HCT116 (cell line): ENCODE measurements at regions not wholly inside any gene's neighbourhood (a gene's known extent, or its start where the extent isn't known, plus 50 kb on each side); places are given as distances from the start of the nearest gene placed in this dataset.

Source experiments
- ATAC-seq: fragments of 200-7000 bp; cut with Tn5 transposase; 2 replicates; pipeline ENCODE4 v1.9.1; 2020; ENCODE audit warnings: mild to moderate bottlenecking, moderate library complexity
- BruUV-seq: library from RNA; stranded (reverse); fragments of 400-500 nt; replicated peaks from 2 replicates; lab custom pipeline; 2021; lab: Mats Ljungman, UMichigan
- CTCF ChIA-PET: fragments of 300-600 bp; sonication (Branson Sonifier 250); formaldehyde crosslinking; loops from one replicate; lab custom pipeline; 2021; ENCODE audit warnings: antibody characterized with exemption; lab: Charles Lee
- POLR2A ChIA-PET: fragments of 300-600, 350-600 bp; sonication (Branson Sonifier 250); formaldehyde crosslinking; loops from one replicate; lab custom pipeline; 2021; ENCODE audit warnings: antibody characterized with exemption; lab: Charles Lee
- RAD21 ChIA-PET, 2 experiments: fragments of 300-600 bp; sonication (Branson Sonifier 250); formaldehyde crosslinking; loops; one replicate each; lab custom pipeline; 2023; ENCODE audit warnings: low total read pairs in 2 of 2; ENCODE audit not compliant: uncharacterized antibody in 2 of 2, unreplicated experiment in 2 of 2, low non-redundant PET in 1 of 2; lab: Charles Lee
- DNase-seq: peaks from one replicate; pipeline ENCODE4 v3.0.0-alpha.2; 2010; ENCODE audit warnings: low read depth, low spot score
- H2AFZ ChIP-seq: fragments of 200-600 bp; shearing (Covaris generic), sonication (generic); 2 replicates; pipeline ENCODE4 v1.6.1; 2017; ENCODE audit warnings: low read depth, mixed run types, mixed read lengths, antibody characterized with exemption, low read length; ENCODE audit not compliant: poor library complexity, severe bottlenecking
- H3K27ac ChIP-seq: 2 replicates; pipeline ENCODE4 v1.5.1; 2012; ENCODE audit warnings: low read depth, low read length
- H3K27me3 ChIP-seq: fragments of 200-600 bp; sonication (generic); 2 replicates; pipeline ENCODE4 v1.6.1; 2016; ENCODE audit warnings: mixed run types, low read length, mixed read lengths; ENCODE audit not compliant: insufficient read depth
- H3K36me3 ChIP-seq, 2 experiments: fragments of 200-500 bp in 1 of 2; fragments of 200-600 bp in 1 of 2; sonication (Bioruptor generic) in 1 of 2; sonication (generic) in 1 of 2; 2 replicates each; pipeline versions ENCODE4 v1.5.1 to v1.6.1; 2014 to 2016; ENCODE audit warnings: low read length in 2 of 2, inconsistent platforms in 1 of 2, mixed read lengths in 1 of 2, mixed run types in 1 of 2; ENCODE audit not compliant: insufficient read depth in 2 of 2, control insufficient read depth in 1 of 2
- H3K4me1 ChIP-seq, 2 experiments: fragments of 200-600 bp in 1 of 2; sonication (generic) in 1 of 2; 2 replicates each; pipeline versions ENCODE4 v1.5.1 to v1.6.1; 2012 to 2017; ENCODE audit warnings: low read length in 2 of 2, inconsistent platforms in 1 of 2, mild to moderate bottlenecking in 1 of 2, mixed read lengths in 1 of 2, mixed run types in 1 of 2, moderate library complexity in 1 of 2; ENCODE audit not compliant: insufficient read depth in 2 of 2, control insufficient read depth in 1 of 2
- H3K4me2 ChIP-seq: fragments of 200-600 bp; sonication (generic); 2 replicates; pipeline ENCODE4 v1.6.1; 2017; ENCODE audit warnings: mixed run types, low read length, mixed read lengths
- H3K4me3 ChIP-seq, 2 experiments: fragments of 200-600 bp in 1 of 2; sonication (generic) in 1 of 2; replicated peaks in 1 of 2; 2 replicates each; pipeline ENCODE4 v1.5.1; 2011 to 2016; ENCODE audit warnings: low read length in 2 of 2, control low read depth in 1 of 2, low read depth in 1 of 2, mild to moderate bottlenecking in 1 of 2, mixed read lengths in 1 of 2, mixed run types in 1 of 2
- H3K79me2 ChIP-seq: fragments of 200-600 bp; sonication (generic); 2 replicates; pipeline ENCODE4 v1.6.1; 2017; ENCODE audit warnings: mild to moderate bottlenecking, mixed run types, low read length, moderate library complexity, mixed read lengths; ENCODE audit not compliant: insufficient read depth
- H3K9ac ChIP-seq: fragments of 200-600 bp; sonication (generic); 2 replicates; pipeline ENCODE4 v1.6.1; 2016; ENCODE audit warnings: low read length, mixed read lengths
- H3K9me2 ChIP-seq: fragments of 200-600 bp; sonication (generic), shearing (Covaris generic); 2 replicates; pipeline ENCODE4 v1.6.1; 2017; ENCODE audit warnings: mixed run types, mild to moderate bottlenecking, moderate library complexity; ENCODE audit not compliant: insufficient read depth
- H3K9me3 ChIP-seq, 2 experiments: fragments of 200-500 bp in 1 of 2; fragments of 200-600 bp in 1 of 2; sonication (Bioruptor generic) in 1 of 2; sonication (generic) in 1 of 2; 2 replicates each; pipeline ENCODE4 v1.6.1; 2014 to 2017; ENCODE audit warnings: low read length in 2 of 2, mixed read lengths in 2 of 2, inconsistent platforms in 1 of 2, low read depth in 1 of 2, mild to moderate bottlenecking in 1 of 2, mixed run types in 1 of 2, moderate library complexity in 1 of 2; ENCODE audit not compliant: control insufficient read depth in 1 of 2, insufficient read depth in 1 of 2
- H4K20me1 ChIP-seq: fragments of 200-600 bp; sonication (generic), shearing (Covaris generic); 2 replicates; pipeline ENCODE4 v1.6.1; 2017; ENCODE audit warnings: mixed run types, mild to moderate bottlenecking, moderate library complexity; ENCODE audit not compliant: insufficient read depth
- CBX3 ChIP-seq: IDR thresholded peaks from 2 replicates; pipeline ENCODE4 v1.6.1; 2012; ENCODE audit warnings: low read depth
- CEBPB ChIP-seq: IDR thresholded peaks from 2 replicates; pipeline ENCODE4 v1.6.1; 2012; ENCODE audit warnings: low read depth
- CTCF ChIP-seq, 3 experiments: fragments of 200-600 bp in 1 of 3; sonication (generic) in 1 of 3; IDR thresholded peaks in 2 of 3; conservative IDR thresholded peaks in 1 of 3; 2 replicates each; pipeline ENCODE4 v1.5.1; 2012 to 2017; ENCODE audit warnings: low read depth in 2 of 3, low read length in 2 of 3, antibody characterized with exemption in 1 of 3, borderline replicate concordance in 1 of 3, control low read depth in 1 of 3, mild to moderate bottlenecking in 1 of 3, mixed read lengths in 1 of 3, mixed run types in 1 of 3, moderate library complexity in 1 of 3; ENCODE audit not compliant: insufficient read depth in 1 of 3
- EGR1 ChIP-seq: IDR thresholded peaks from 2 replicates; pipeline ENCODE4 v1.6.1; 2012; ENCODE audit warnings: low read depth
- ELF1 ChIP-seq: IDR thresholded peaks from 2 replicates; pipeline ENCODE4 v1.6.1; 2012; ENCODE audit warnings: low read depth, borderline replicate concordance
- EZH2phosphoT487 ChIP-seq: fragments of 200-600 bp; IDR thresholded peaks from 2 replicates; pipeline ENCODE4 v1.6.1; 2018; ENCODE audit warnings: antibody characterized with exemption, borderline replicate concordance
- FOSL1 ChIP-seq: IDR thresholded peaks from 2 replicates; pipeline ENCODE4 v1.6.1; 2012; ENCODE audit warnings: low read depth
- JUND ChIP-seq: IDR thresholded peaks from 2 replicates; pipeline ENCODE4 v1.6.1; 2012
- MAX ChIP-seq: IDR thresholded peaks from 2 replicates; pipeline ENCODE4 v1.6.1; 2012
- POLR2AphosphoS5 ChIP-seq: IDR thresholded peaks from 2 replicates; pipeline ENCODE4 v1.6.1; 2011; ENCODE audit warnings: mild to moderate bottlenecking, low read depth, low read length, moderate library complexity
- REST ChIP-seq: IDR thresholded peaks from 2 replicates; pipeline ENCODE4 v1.6.1; 2012; ENCODE audit warnings: low read depth
- SIN3A ChIP-seq: IDR thresholded peaks from 2 replicates; pipeline ENCODE4 v1.6.1; 2012; ENCODE audit warnings: low read depth
- SP1 ChIP-seq: IDR thresholded peaks from 2 replicates; pipeline ENCODE4 v1.6.1; 2012; ENCODE audit warnings: low read depth
- TCF7L2 ChIP-seq: IDR thresholded peaks from 2 replicates; pipeline ENCODE4 v1.7.0; 2011; ENCODE audit warnings: borderline replicate concordance, inconsistent platforms; ENCODE audit not compliant: insufficient read depth, insufficient read length; ENCODE audit errors: extremely low read depth
- YY1 ChIP-seq: IDR thresholded peaks from 2 replicates; pipeline ENCODE4 v1.6.1; 2011; ENCODE audit warnings: low read length, low read depth, moderate library complexity, mild to moderate bottlenecking; ENCODE audit not compliant: insufficient replicate concordance; ENCODE audit errors: extremely low read depth
- ZNF274 ChIP-seq: fragments of 200-500 bp; sonication (Bioruptor generic); IDR thresholded peaks from 2 replicates; pipeline ENCODE4 v1.6.1; 2014; ENCODE audit warnings: mild to moderate bottlenecking, low read depth, low read length, inconsistent platforms
- intact Hi-C: fragments of 100-400 bp; cut with micrococcal nuclease; formaldehyde crosslinking; loops from 2 replicates; pipeline ENCODE4 v1.10.0; 2022

GRCh38 chr3:110629917-110630316, 441.7 kb upstream of the NECTIN3 start:
- H4K20me1 ChIP-seq: no peaks in the 10 kb centered on the region
- no peaks in the 10 kb centered on the region for H3K9me3 ChIP-seq
- ATAC-seq (no peak), DNase-seq (no peak)
- ChIA-PET POLR2A (no interaction called here), CTCF (no interaction called here), RAD21 (no interaction called here)
- H3K4me1 ChIP-seq: no peaks in the 10 kb centered on the region
- H3K4me3 ChIP-seq: no peak overlapping the region
- H2AFZ ChIP-seq: no peak overlapping the region
- no TSS peak for BruUV-seq
- intact Hi-C loops: no loop called here
- TF ChIP-seq ELF1: no peak
- no peak for TF ChIP-seq FOSL1
- no peak for TF ChIP-seq CTCF (IDR thresholded peaks at IDR 0.05 in 2 of 3, conservative IDR thresholded peaks at IDR 0.05 in 1 of 3; ENCODE audit: borderline replicate concordance in 1 of 3, insufficient read depth in 1 of 3, low read depth in 2 of 3, low read length in 2 of 3)
- TF ChIP-seq REST: no peak
- no peak for TF ChIP-seq MAX
- no peak for TF ChIP-seq ZNF274
- TF ChIP-seq CEBPB: no peak
- TF ChIP-seq SIN3A: no peak
- no peak for TF ChIP-seq EGR1
- TF ChIP-seq TCF7L2: no peak
- TF ChIP-seq CBX3: no peak
- TF ChIP-seq POLR2AphosphoS5: no peak
- TF ChIP-seq JUND: no peak
- TF ChIP-seq SP1: no peak
- TF ChIP-seq EZH2phosphoT487: no peak
- no peak for TF ChIP-seq YY1
- no peaks in the 10 kb centered on the region for H3K36me3 ChIP-seq
- no peak overlapping the region for H3K9ac ChIP-seq
- H3K27ac ChIP-seq: no peak overlapping the region
- no peaks in the 10 kb centered on the region for H3K9me2 ChIP-seq
- no peaks in the 10 kb centered on the region for H3K79me2 ChIP-seq
- H3K4me2 ChIP-seq: no peak overlapping the region
- no peaks in the 10 kb centered on the region for H3K27me3 ChIP-seq
